ENCODE measurements at regions not wholly inside any gene's neighbourhood (a gene's known extent, or its start where the extent isn't known, plus 50 kb on each side); places are given as distances from the start of the nearest gene placed in this dataset.

DNA sequence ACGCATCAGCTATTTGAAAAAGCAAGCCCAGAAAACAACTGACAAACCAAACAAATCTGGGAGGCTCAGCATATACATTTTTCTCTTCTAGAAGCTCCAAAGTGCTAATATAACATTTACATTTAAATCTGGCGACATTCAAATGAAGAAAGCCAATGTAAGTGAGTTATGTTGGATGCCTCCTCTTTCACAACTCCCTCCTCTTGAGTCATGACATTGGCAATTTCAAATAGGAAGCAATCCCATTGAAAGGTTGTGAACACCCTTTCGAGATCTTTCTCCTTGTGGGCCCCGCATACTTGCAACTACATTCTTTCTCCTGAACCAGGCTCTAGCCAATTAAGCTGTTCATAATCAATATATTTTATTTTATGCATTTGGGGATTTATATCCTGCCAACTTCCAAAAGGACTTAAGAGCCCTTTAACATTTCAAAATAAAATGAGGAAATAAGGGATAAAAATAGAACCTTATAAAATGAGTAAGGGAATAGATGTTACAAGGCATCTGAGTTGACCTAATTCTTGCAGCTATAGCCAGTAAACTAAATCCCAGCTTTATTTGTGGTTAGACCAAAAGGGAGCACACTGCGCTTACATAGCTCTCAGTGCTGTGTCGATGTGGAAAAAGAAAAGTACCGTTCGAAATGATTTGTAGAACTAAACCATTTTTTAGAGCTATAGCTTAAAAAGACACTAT lies 129.5 kb upstream of the SESN3 start:
- no peak for DNase-seq (ENCODE audit: low read depth in 2 of 2, low spot score in 1 of 2)

DNA sequence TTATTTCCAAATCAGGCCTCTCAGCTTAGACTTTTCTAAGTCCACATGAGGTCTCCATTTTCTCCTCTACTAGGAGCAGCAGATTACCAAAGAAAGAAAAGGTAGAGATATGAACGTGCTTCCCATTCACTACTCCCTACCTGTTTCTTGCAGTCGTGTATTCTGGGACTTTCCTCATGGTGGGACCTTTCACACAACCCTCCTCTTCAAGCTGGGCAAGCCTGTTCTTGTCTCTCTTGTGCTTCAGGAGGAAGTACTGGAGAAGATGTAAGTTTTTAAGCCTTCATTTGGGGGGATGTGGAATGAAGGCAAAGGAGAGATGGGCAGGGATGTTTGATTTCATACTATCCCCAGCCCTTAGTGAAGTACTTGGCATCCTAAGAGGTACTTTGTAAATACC lies 128.8 kb upstream of the SESN3 start:
- DNase-seq (ENCODE audit: low read depth in 2 of 2, low spot score in 1 of 2) = no peak

DNA sequence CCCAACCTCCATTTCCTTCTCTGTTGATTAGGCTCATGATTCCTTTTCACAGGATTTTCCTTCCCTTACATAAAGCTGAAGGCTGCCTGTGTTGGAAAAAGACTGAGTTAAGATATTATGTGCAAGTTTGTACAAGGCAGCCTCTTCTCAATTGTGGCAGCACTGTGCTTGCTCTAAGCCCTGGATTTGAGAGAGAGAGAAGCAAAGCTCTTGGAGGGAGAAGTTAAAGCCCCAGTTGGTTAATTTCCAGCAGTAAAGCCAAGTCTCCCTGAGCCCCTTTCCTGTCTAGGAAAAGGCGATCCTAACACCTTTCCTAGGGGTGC lies 128.3 kb upstream of the SESN3 start:
- no peak for DNase-seq (ENCODE audit: low read depth in 2 of 2, low spot score in 1 of 2)

DNA sequence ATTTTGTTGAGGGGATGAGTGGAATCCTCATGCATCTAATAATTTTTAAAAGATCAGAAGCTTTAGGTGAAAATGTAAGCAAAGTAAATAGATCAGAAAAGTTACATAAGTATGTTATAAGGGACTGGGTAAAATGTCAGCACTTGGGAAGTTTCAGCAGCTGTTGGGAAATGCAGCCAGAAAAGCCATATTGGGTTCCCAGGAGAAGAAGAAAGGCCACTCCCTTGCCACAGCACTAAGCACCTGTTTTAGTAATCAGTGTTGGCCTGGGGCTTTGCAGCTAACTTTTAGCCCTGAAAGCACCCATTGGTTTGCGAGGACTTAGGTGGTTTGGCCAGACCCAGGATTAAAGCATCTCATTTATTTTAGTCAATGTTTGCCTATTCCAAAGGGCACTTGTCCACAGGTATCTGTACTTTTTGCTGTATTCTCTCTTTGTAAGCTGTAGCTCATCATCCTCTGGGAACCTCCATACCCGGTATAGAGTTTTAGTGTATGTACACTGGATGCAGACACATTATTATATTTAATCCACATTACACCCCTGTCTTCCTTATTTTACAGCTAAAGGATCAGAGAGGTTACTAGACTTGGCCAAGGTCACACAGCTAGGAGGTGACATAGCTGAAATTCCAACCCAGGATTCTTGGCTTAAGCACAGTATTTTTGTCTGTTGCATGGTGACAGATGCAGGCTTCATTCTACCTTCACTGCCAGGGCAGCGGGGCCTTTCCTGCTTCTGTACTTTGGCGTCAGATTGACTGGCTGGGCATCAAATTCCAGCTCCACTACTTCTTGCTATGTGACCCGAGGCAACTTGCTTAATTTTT lies 127.7 kb upstream of the SESN3 start:
- no peak for DNase-seq (ENCODE audit: low read depth in 2 of 2, low spot score in 1 of 2)

DNA sequence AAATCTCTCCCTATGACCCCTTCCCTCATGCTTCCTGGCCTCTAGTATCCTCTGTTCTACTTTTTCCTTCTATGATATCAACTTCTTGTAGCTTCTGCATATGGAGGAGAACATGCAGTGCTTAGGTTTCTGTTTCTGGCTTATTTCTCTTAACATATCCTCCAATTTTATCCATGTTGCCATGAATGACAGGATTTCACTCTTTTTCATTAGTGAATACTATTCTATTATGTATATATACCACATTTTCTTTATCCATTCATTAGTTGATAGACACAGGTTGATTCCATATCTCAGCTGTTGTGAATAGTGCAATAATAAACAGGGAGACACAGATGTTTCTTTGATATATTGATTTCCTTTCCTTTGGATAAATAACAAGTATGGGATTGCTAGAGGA lies 123.3 kb upstream of the SESN3 start:
- DNase-seq (ENCODE audit: low read depth in 2 of 2, low spot score in 1 of 2) = no peak

DNA sequence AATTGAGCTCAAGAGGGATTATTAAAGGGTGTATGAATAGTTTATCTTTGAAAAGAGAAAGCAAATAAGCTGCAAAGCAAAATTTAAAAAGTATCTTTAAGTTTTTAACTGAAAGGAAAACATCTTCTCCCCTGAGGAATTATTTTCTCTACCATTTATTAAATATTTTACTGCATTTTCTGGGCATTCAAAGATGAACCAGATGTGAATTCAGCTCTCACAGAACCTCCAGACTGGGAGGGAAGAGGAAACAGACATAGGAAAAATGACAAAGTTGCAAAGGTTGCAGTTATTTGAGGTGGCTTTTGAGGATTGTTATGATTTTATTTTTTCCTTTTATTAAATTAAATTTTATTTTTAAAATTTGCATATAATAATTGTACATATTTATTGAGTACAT lies 122.7 kb upstream of the SESN3 start:
- no peak for DNase-seq (ENCODE audit: low read depth in 2 of 2, low spot score in 1 of 2)

DNA sequence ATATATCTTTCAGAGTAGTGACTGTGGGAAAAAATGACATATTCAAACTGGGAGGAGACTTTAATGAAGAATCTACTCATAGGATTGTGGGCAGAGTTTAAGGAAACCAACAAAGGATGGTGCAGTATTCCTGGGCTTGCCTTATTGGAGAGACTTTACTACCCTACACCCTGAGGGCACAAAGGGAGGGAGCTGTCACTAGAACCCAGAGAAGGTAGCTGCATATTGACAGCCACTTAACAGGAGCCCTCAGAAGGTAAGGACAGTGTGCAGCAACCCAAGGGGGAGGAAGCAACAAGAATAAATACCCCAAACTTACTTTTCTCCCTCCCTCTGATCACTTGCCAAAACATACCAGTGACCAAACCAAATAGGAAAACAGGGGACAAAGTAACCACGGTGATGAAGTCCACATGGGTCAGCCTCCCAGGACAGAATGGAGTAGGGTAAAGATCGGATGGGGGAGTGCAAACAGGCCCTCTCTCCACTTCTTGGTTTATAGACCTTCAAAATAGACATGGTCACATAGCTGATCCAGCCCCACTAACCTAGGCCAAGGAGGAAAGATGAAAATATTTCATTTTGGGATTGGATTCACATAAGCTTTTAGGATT lies 121.8 kb upstream of the SESN3 start:
- DNase-seq (ENCODE audit: low read depth in 2 of 2, low spot score in 1 of 2) = no peak

DNA sequence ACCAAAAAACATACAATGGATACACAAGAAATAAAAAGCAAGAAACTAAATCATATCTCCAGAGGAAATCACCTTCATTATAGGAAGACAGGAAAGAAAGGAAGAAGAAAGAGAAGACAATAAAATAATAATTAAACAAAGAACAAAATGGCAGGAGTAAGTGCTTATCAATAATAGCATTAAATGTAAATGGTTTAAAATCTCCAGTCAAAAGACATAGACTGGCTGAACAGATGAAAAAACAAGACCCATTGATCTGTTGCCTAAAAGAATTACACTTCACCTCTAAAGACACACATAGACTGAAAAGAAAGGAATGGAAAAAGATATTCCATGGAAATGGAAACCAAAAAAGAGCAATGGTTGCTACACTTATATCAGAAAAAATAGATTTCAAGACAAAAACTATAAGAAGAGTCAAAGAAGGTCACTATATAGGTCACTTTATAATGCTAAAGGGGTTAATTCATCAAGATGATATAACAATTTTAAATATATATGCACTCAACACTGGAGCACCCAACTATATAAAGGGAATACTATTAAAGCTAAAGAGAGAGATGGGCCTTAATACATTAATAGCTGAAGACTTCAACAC lies 118.4 kb upstream of the SESN3 start:
- no peak for DNase-seq (ENCODE audit: low read depth in 2 of 2, low spot score in 1 of 2)

DNA sequence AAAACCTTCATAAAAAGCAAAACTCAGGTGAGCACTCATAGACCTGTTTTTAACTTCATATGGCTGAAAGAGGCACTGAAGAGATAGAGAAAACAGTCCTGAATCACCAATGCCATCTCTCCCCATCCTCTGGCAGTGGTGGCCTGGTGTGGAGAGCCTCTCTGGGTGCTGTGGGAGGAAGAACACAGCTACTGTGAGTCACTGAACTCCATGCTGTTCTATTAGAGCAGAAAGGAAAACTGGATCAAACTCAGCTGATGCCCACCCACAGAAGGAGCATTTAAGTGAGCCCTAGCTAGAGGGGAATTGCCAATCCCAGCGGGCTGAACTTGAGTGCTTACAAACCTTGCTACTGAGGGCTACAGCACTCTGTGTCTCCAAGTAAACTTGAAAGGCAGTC lies 115.3 kb upstream of the SESN3 start:
- DNase-seq (ENCODE audit: low read depth in 2 of 2, low spot score in 1 of 2) = no peak

DNA sequence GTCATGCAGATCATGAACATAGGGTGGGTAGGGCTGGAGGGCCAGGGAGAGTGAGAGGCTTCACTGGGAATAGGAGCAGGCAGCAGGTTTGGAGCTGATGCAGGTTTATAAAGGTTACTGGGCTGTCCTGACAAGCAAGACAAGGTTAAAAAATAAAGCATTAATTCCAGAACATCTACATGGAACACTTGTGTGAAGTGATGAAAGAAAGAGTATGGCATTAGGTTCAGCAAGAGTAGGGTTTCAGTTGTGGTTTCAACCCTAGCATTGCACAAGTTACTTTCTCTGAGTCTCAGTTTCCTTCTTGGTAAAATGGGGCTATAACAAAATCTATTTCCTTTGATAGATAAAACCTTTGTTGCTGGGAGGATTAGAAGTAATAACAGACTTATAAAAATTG lies 114.6 kb upstream of the SESN3 start:
- DNase-seq (ENCODE audit: low read depth in 2 of 2, low spot score in 1 of 2) = no peak

DNA sequence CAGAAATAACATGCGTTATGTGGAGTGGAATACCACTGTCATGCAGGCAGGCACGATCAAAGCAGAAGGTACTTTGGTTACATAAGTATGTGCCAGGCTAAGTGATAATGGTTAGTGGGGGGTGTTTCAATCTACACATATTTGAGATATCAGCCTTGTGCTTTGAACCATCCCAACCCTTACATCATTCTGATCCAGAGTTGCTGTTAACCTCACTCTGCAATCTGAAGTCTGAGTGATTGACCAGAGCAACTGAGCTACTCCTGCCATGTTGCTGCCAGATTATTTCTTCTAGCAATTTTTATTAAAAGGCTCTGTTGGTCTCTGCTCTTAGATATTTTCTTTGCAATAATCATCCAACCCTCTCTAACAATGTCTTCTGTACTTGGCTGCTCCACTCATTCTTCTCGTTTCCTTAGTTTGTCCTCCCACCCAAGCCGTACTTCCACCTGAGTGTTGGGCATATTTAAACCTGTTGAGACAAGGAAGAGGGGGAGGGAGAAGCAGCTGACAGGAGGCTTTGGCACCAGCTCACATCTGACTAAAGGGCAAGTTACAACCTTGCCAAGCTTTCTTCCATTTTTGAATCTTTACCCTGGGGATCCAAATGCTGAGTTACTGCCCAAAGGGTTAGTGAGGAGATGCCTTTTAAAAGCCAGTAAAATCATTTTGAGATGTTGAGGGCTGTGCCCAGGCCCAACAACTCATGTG lies 114.1 kb upstream of the SESN3 start:
- DNase-seq (ENCODE audit: low read depth in 2 of 2, low spot score in 1 of 2) = no peak

DNA sequence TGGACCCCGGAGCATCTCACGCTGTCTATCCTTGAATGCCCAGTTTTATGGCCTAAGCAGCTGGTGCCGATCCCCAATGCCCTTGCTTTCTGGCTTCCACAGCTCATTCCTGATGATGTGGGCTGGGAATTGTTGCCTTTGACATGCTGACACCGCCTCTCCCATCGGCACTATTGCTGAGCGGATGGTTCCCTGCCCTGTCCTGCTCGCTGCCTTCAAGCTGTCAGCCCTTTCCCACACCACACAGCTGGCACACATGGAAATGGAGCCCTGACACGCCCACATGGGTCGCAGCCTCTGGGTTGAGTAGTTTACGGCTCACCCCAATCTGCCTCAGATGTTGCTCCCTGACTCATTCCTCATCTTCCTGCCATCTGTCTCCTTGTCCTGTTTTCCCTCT lies 110.2 kb upstream of the SESN3 start:
- no peak for DNase-seq (ENCODE audit: low read depth in 2 of 2, low spot score in 1 of 2)

DNA sequence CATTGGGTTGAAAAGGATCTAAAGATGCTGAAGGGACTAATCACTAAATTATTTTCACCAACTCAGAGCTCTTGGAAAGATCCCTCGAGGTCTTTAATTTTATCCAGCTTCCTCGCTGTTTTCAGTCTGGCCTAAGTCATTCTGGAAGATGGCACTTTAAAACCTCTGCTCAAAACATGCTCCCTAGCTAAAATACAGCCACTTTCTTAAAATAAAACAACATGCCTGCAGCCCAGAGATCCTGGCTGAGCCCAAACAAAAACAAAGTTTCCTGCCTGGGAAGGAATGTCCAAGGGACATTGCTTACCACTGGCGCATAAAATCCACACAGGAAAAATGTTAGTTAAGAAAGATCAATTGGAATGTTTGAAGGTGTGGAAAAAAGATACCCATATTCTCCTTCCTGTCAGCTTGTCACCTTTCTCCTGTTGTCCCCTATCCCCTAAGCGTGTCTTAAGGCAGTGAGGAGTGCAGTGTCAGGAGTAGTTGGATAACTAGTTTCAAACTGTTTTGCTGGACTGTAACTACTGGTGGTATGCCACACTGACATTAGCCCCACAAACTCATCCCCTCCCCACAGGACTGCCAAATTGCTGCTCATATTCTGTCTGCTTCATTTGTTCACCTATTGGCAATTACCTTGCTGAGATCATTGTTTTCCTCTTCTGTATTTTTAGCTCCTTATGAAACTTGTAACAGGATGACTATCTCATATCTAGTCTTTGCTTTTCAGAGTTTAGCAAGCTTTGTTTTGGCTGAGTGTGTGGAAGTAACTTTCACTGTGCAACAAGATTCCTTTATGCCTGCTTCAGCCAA lies 108.3 kb upstream of the SESN3 start:
- no peak for DNase-seq (ENCODE audit: low read depth in 2 of 2, low spot score in 1 of 2)

DNA sequence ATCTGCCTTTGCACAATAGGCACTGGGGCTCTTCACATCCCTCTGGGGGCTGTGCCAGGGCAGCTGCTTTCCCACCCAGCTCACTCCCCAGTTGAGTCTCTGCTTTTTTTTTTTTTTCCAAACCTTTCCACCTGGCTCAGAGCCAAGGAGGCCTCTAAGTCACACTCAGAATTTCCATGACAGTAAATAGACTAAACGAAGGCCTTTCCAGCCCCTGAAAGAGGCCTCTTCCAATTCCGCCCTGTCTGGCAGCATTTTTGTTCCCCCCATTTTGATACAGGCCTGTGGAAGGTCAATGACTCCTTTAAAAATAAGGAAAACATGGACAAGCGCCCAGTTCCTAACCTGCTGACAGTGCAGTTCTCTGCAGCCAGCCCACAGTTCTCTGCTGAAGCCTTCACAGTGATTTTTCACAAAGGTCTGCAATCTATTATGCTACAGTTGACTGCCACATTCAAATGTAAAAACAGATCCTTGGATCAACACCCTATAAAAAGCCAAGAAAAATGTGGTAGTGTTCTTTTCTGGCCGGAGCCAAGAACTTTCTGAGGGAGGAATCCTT lies 107.5 kb upstream of the SESN3 start:
- no peak for DNase-seq (ENCODE audit: low read depth in 2 of 2, low spot score in 1 of 2)

DNA sequence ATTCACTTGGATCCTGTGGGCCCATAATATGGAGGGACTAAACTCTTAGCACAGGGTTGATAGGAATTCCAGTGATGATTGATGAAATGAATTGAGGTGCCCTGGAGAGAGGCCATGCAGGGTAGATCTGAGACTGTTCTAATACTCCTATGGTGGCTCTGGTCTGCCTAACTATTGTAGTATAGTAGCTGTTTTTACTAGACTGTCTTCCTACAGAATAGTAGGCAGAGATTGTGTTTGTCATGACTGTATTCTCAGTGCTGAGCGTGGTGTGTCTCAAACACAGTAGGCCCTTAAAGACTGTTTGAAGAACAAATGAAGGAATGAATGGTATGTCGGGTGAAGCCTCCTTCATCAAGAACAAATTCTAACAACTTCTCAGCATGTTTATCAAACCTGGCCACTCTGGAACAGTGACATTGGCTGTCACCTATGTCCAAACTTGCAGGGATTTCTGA lies 107.0 kb upstream of the SESN3 start:
- DNase-seq (ENCODE audit: low read depth in 2 of 2, low spot score in 1 of 2) = no peak

DNA sequence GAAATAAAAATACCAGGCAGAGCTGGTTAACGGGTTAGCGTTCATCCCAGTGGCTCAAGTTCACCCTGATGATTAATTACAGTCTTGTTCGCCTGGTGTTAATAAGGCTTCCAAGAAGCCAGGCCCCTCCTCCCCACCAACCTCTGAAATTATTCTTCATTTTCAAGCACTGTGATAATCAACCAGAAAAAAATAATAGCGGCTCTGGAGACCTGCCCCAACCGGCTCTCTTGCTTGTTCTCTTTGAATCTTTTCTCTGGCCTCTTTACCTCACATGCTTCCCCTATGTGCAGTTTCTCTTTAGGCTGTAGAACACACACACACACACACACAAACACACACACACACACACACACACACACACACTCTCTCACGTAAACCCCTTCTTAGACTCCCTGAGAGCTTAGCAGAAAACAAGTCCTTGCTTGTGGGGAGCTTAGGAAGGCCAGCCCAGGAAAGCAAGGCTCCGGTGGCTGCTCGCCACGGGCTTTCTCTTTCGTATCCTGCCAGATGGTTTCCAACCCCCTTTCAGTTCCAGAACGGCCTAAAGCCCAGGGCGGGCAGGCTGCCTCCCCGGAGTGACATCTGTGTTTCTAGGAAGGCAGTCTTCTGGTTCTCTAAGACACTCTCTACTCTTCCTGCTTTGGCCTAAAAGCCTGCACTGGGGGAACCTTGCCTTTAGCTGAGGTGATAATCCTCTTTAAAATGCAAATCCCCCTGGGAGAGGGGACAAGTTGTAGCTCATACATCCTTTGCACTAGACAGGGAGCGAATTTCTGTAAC lies 106.4 kb upstream of the SESN3 start:
- DNase-seq (ENCODE audit: low read depth in 2 of 2, low spot score in 1 of 2) = no peak

DNA sequence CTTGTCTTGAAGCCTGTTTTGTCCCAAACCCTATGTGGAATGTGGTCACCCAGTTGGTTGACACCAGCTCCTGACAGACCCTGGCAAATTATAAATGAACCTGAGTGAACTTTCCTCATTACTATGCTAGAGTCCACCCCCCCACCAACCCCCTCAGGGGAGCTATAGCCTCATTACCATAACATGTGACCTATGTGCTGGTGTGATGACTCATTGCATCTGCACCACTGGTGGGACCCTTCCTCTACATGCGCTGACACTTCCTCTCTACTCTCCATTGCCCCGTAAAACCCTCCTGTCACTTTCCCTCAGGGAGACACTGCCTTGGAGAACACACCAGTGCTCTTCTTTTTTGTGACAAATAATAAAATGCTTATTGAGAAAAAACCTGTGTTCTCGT lies 105.0 kb upstream of the SESN3 start:
- DNase-seq (ENCODE audit: low read depth in 2 of 2, low spot score in 1 of 2) = no peak

DNA sequence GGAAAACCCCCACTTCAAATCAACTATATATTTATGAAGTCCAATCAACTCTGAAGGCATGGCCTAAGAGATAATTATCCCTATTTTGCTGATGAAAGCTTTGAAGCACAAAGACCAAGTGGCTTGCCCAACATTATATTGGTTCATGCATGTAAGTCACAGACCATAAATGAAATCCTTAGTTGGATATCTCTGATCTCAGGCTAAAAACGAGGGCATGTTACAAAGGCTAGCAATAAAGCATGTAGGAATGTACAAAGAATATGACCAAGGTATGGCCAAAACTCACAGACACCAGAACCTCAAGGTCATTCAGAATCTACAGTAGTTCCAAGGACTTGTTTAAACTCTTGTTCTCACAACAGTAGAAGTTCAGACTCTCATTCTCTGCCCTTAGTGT lies 100.2 kb upstream of the SESN3 start:
- no peak for DNase-seq (ENCODE audit: low read depth in 2 of 2, low spot score in 1 of 2)

DNA sequence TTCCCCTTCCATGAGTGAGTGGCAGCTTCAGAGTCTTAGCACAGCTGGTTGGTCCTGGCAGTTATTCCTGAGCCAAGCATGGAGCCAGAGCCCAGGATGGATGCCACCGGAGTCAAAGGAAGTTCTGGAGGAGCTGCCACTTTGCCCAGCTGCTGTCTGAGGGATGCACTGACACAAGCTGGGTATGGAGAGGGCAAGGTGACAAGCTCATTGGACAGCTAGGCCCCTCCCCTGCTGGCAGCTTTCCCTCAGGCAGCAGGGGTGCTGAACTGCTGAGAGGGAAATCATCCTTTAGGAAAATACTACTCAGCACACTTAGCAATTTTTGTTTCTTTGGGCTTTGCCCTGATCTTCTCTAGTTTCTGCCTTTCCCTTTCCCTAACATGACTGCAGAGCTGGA lies 99.3 kb upstream of the SESN3 start:
- DNase-seq (ENCODE audit: low read depth in 2 of 2, low spot score in 1 of 2) = no peak

Measured in stimulated activated CD8-positive, alpha-beta memory T cell treated with anti-CD3 and anti-CD28 coated beads, Interleukin-4, amount 100 ng/mL, for 1 hour (primary cell).